ENCODE measurements at regions not wholly inside any gene's neighbourhood (a gene's known extent, or its start where the extent isn't known, plus 50 kb on each side); places are given as distances from the start of the nearest gene placed in this dataset.

- TF ChIP-seq CTCF (IDR thresholded peaks at IDR 0.05) (no peak), POLR2A (IDR thresholded peaks at IDR 0.05) (no peak)
Measured at GRCh38 chr3:127387556-127388153, 99.8 kb upstream of the PRR20G start.

All from esophagus squamous epithelium (tissue), 4 donors.